RWPE2 (cell line): ENCODE measurements at regions not wholly inside any gene's neighbourhood (a gene's known extent, or its start where the extent isn't known, plus 50 kb on each side); places are given as distances from the start of the nearest gene placed in this dataset.

Experiments
- ATAC-seq: fragments of 200-7000 bp; cut with Tn5 transposase; 3 replicates; pipeline ENCODE4 v1.9.1; 2021; ENCODE audit warnings: low read depth
- DNase-seq: peaks from one replicate; pipeline ENCODE4 v3.0.0-alpha.2; 2020; ENCODE audit warnings: low spot score
- H3K27ac ChIP-seq: fragments of 450-650 bp; 2 replicates; pipeline ENCODE4 v1.5.1; 2017; ENCODE audit warnings: mild to moderate bottlenecking; ENCODE audit not compliant: poor library complexity, severe bottlenecking
- H3K27me3 ChIP-seq: fragments of 250-450 bp; sonication (Bioruptor Pico); 2 replicates; pipeline ENCODE4 v1.5.1; 2021; ENCODE audit warnings: mild to moderate bottlenecking, moderate library complexity; ENCODE audit not compliant: insufficient read depth, poor library complexity, severe bottlenecking
- H3K36me3 ChIP-seq: fragments of 250-450 bp; sonication (Bioruptor Pico); 2 replicates; pipeline ENCODE4 v1.5.1; 2020; ENCODE audit warnings: low read depth, mild to moderate bottlenecking, moderate library complexity
- H3K4me1 ChIP-seq: fragments of 250-450 bp; sonication (Bioruptor Pico); 2 replicates; pipeline ENCODE4 v1.5.1; 2021; ENCODE audit warnings: mild to moderate bottlenecking, moderate library complexity; ENCODE audit not compliant: insufficient read depth, poor library complexity, severe bottlenecking
- H3K4me3 ChIP-seq: fragments of 250-450 bp; sonication (Bioruptor Pico); 2 replicates; pipeline ENCODE4 v1.5.1; 2021; ENCODE audit warnings: mild to moderate bottlenecking, moderate library complexity; ENCODE audit not compliant: severe bottlenecking
- H3K9me3 ChIP-seq: fragments of 250-450 bp; sonication (Bioruptor Pico); 2 replicates; pipeline ENCODE4 v1.5.1; 2021; ENCODE audit warnings: mild to moderate bottlenecking, moderate library complexity; ENCODE audit not compliant: severe bottlenecking
- CTCF ChIP-seq: fragments of 450-650 bp; IDR thresholded peaks from one replicate; pipeline ENCODE4 v1.5.1; 2017; ENCODE audit warnings: mild to moderate bottlenecking, moderate library complexity; ENCODE audit not compliant: poor library complexity, severe bottlenecking

- Histone ChIP-seq H3K4me3 (no peak overlapping the region), H3K4me1 (no peaks in the 10 kb centered on the region), H3K36me3 (no peaks in the 10 kb centered on the region), H3K27ac (no peak overlapping the region), H3K27me3 (no peaks in the 10 kb centered on the region), H3K9me3 (no peaks in the 10 kb centered on the region)
- DNase-seq = no peak
- ATAC-seq = no peak
- TF ChIP-seq CTCF = no peak
Measured at GRCh38 chr3:103926936-103927335, 1439.8 kb upstream of the ALCAM start.

- Histone ChIP-seq H3K4me3 (no peak overlapping the region), H3K36me3 (no peaks in the 10 kb centered on the region), H3K27me3 (no peaks in the 10 kb centered on the region), H3K9me3 (no peaks in the 10 kb centered on the region), H3K27ac (no peak overlapping the region), H3K4me1 (no peaks in the 10 kb centered on the region)
- no peak for ATAC-seq
- TF ChIP-seq CTCF = no peak
- DNase-seq = no peak
Measured at GRCh38 chr3:103927896-103928295, 1438.8 kb upstream of the ALCAM start.

GRCh38 chr3:103937094-103937493, 1429.6 kb upstream of the ALCAM start:
- no peaks in the 10 kb centered on the region for H3K36me3 ChIP-seq
- H3K4me3 ChIP-seq = no peak overlapping the region
- H3K27ac ChIP-seq = no peak overlapping the region
- no peaks in the 10 kb centered on the region for H3K9me3 ChIP-seq
- H3K27me3 ChIP-seq = no peaks in the 10 kb centered on the region
- no peaks in the 10 kb centered on the region for H3K4me1 ChIP-seq
- no peak for TF ChIP-seq CTCF
- DNase-seq = no peak
- ATAC-seq = no peak

DNA sequence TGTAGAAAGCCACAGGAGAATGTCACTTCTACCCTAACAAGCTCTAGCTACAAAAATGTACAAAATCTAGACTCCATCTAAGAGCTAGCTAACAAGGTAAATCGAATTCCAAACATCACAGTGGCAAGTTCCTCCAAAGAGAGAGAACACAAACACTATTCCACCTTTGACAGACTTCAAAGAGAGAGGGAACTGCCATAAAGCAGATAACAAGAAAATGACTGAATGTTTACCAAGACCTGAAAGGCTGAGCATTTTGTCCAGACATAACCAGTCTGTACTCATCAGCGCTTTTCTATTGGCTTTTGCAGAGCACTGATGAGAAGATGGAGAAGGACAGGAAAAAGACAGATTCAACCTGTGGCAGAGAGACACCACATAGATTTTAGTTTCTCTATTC, 1419.6 kb upstream of the ALCAM start:
- H3K4me3 ChIP-seq = no peak overlapping the region
- DNase-seq (no peak), ATAC-seq (no peak)
- no peaks in the 10 kb centered on the region for H3K4me1 ChIP-seq
- H3K27me3 ChIP-seq = no peaks in the 10 kb centered on the region
- H3K36me3 ChIP-seq = no peaks in the 10 kb centered on the region
- TF ChIP-seq CTCF = no peak
- H3K9me3 ChIP-seq = no peaks in the 10 kb centered on the region
- no peak overlapping the region for H3K27ac ChIP-seq

GRCh38 chr3:103949693-103950092, 1417.0 kb upstream of the ALCAM start:
- no peaks in the 10 kb centered on the region for H3K9me3 ChIP-seq

More at GRCh38 chr3:103949693-103950092, 1417.0 kb upstream of the ALCAM start:
- DNase-seq (no peak), ATAC-seq (no peak)
- no peak for TF ChIP-seq CTCF
- no peaks in the 10 kb centered on the region for H3K4me1 ChIP-seq
- H3K27ac ChIP-seq = no peak overlapping the region
- H3K4me3 ChIP-seq = no peak overlapping the region
- no peaks in the 10 kb centered on the region for H3K27me3 ChIP-seq
- no peaks in the 10 kb centered on the region for H3K36me3 ChIP-seq
